ENCODE measurements at regions not wholly inside any gene's neighbourhood (a gene's known extent, or its start where the extent isn't known, plus 50 kb on each side); places are given as distances from the start of the nearest gene placed in this dataset.

DNA sequence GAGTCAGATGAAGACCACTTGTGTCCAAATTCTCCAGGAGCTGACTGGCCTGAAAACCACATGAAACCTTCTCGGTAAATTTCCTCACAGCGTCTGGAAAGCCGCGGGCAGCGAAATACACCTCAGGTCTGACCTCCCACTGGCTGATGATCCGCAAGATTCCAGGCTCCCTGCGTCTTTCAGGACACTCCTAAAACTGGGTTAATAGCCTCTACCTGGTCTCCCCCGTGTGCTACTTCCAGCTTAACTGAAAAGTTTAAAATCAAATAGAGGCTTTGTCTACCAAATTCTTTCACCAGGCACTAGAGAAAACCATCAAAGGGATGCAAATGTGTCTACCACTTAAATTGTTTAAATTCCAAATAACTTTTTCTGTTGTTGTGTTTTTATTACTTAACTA lies 312.6 kb downstream of the DRD1 start:
- intact Hi-C loops (cut with DNase I; ENCODE audit: low total_unique reads) = no loop called here
- no peaks in the 10 kb centered on the region for H3K36me3 ChIP-seq
- H3K4me1 ChIP-seq = no peaks in the 10 kb centered on the region
- no peak for DNase-seq
- 60 to 82% (median 70%) methylated on average over 8 of the region's 8 CpGs for WGBS, 5 donors
- H3K9me3 ChIP-seq = peaks cover 0 to 19% (median 10%) of the 10 kb centered on the region in 8 donors
- no peaks in the 10 kb centered on the region for H3K27me3 ChIP-seq (replicated peaks in 1 of 7)
- H3K27ac ChIP-seq = no peak overlapping the region
- no peak for TF ChIP-seq POLR2AphosphoS5 (IDR thresholded peaks at IDR 0.05)
- TF ChIP-seq, protein P1, sequence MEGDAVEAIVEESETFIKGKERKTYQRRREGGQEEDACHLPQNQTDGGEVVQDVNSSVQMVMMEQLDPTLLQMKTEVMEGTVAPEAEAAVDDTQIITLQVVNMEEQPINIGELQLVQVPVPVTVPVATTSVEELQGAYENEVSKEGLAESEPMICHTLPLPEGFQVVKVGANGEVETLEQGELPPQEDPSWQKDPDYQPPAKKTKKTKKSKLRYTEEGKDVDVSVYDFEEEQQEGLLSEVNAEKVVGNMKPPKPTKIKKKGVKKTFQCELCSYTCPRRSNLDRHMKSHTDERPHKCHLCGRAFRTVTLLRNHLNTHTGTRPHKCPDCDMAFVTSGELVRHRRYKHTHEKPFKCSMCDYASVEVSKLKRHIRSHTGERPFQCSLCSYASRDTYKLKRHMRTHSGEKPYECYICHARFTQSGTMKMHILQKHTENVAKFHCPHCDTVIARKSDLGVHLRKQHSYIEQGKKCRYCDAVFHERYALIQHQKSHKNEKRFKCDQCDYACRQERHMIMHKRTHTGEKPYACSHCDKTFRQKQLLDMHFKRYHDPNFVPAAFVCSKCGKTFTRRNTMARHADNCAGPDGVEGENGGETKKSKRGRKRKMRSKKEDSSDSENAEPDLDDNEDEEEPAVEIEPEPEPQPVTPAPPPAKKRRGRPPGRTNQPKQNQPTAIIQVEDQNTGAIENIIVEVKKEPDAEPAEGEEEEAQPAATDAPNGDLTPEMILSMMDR (IDR thresholded peaks at IDR 0.05 in 8 of 11, conservative IDR thresholded peaks at IDR 0.05 in 3 of 11) = no peak
- no peak for TF ChIP-seq POLR2A (IDR thresholded peaks at IDR 0.05)
- no peak overlapping the region for H3K4me3 ChIP-seq

DNA sequence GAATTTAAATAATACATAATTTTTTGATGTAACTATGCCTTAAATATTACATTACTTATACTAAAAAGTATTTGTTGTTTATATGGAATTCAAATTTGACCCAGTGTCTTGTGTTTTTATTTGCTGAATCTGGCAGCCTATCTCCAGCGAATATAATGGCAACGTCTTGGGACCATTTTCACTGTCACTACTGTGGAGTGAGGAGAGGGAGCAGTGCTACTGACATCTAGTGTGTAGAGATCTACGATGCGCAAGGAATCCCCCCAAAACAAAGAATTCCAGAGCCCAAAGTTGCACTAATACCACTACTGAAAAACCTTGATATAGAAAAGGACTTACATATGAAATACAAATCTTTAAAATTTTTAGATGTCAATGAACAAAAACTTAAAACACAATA lies 314.4 kb downstream of the DRD1 start:
- TF ChIP-seq, protein P1 (IDR thresholded peaks at IDR 0.05 in 8 of 11, conservative IDR thresholded peaks at IDR 0.05 in 3 of 11) = no peak
- TF ChIP-seq POLR2AphosphoS5 (IDR thresholded peaks at IDR 0.05) = no peak
- no peak for TF ChIP-seq POLR2A (IDR thresholded peaks at IDR 0.05)
- no peak for DNase-seq
- intact Hi-C loops (cut with DNase I; ENCODE audit: low total_unique reads) = no loop called here

DNA sequence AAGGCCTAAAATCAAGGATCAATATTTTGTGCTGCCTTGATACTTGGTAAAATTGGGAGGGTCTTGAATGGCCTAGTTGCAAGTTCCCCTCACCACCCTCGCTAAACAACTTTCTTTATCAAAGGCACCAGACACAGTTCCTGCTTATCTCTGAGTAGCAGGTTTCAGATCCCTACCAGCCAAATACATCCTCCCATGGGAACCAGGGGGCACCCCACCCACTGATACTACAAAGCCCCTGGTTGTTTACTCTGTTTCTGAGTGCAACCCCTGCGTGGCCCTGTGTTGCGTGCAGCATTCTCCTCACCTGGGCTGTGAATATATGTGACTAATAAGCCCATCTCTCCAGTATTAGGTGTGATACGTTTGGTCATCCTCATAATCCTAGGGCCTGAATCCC lies 314.9 kb downstream of the DRD1 start:
- Histone ChIP-seq H3K9me3 (peaks cover 0 to 6% (median 0%) of the 10 kb centered on the region in 8 donors), H3K4me1 (no peaks in the 10 kb centered on the region), H3K27ac (no peak overlapping the region), H3K36me3 (no peaks in the 10 kb centered on the region), H3K4me3 (no peak overlapping the region), H3K27me3 (replicated peaks in 1 of 7) (no peaks in the 10 kb centered on the region)
- WGBS, 5 donors = 57 to 66% (median 61%) methylated on average over 4 of the region's 4 CpGs
- TF ChIP-seq POLR2A (IDR thresholded peaks at IDR 0.05) (no peak), POLR2AphosphoS5 (IDR thresholded peaks at IDR 0.05) (no peak)
- TF ChIP-seq, protein P1 (IDR thresholded peaks at IDR 0.05 in 8 of 11, conservative IDR thresholded peaks at IDR 0.05 in 3 of 11) = no peak
- no peak for DNase-seq
- intact Hi-C loops (cut with DNase I; ENCODE audit: low total_unique reads) = no loop called here

More for the DNA sequence above, 314.4 kb downstream of the DRD1 start:
- no peaks in the 10 kb centered on the region for H3K27me3 ChIP-seq (replicated peaks in 1 of 7)
- H3K9me3 ChIP-seq = peaks cover 0 to 6% (median 0%) of the 10 kb centered on the region in 8 donors
- 82 to 89% (median 86%) methylated on average over 4 of the region's 4 CpGs for WGBS, 5 donors
- no peak overlapping the region for H3K27ac ChIP-seq
- no peaks in the 10 kb centered on the region for H3K36me3 ChIP-seq
- H3K4me3 ChIP-seq = no peak overlapping the region
- H3K4me1 ChIP-seq = no peaks in the 10 kb centered on the region

DNA sequence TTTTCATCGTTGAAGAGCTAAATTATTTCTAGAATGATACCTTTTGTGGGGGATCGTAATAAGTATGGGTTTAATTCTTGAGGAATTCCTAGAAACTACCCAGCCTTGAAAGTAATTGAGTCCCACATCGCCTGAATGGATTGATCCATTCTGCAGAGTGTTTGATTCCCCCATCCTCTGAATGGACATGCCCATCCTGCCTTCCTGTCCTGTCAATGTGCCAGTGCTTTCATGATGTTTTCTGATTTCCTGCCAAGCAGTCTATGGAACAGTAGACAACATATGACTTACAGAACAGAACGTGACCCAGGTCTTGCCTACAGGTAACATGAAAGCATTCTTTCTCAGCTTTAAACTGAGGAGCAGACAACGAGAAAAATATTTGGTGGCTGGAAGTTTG lies 319.2 kb downstream of the DRD1 start:
- TF ChIP-seq POLR2A (IDR thresholded peaks at IDR 0.05) = no peak
- TF ChIP-seq, protein P1 (IDR thresholded peaks at IDR 0.05 in 8 of 11, conservative IDR thresholded peaks at IDR 0.05 in 3 of 11) = no peak
- TF ChIP-seq POLR2AphosphoS5 (IDR thresholded peaks at IDR 0.05) = no peak
- 79 to 93% (median 81%) methylated on average over 5 of the region's 5 CpGs for WGBS, 5 donors
- Histone ChIP-seq H3K4me3 (no peak overlapping the region), H3K27me3 (replicated peaks in 1 of 7) (no peaks in the 10 kb centered on the region), H3K27ac (no peak overlapping the region), H3K4me1 (no peaks in the 10 kb centered on the region), H3K9me3 (no peaks in the 10 kb centered on the region), H3K36me3 (no peaks in the 10 kb centered on the region)
- intact Hi-C loops (cut with DNase I; ENCODE audit: low total_unique reads) = no loop called here
- no peak for DNase-seq

All from spleen (tissue), 11 donors.